ENCODE measurements at regions not wholly inside any gene's neighbourhood (a gene's known extent, or its start where the extent isn't known, plus 50 kb on each side); places are given as distances from the start of the nearest gene placed in this dataset.
"Not testable (repeated sequence)": the region's sequence is repeated elsewhere in the genome, so short reads cannot be mapped to it uniquely, and the experiment has no call there.

DNA sequence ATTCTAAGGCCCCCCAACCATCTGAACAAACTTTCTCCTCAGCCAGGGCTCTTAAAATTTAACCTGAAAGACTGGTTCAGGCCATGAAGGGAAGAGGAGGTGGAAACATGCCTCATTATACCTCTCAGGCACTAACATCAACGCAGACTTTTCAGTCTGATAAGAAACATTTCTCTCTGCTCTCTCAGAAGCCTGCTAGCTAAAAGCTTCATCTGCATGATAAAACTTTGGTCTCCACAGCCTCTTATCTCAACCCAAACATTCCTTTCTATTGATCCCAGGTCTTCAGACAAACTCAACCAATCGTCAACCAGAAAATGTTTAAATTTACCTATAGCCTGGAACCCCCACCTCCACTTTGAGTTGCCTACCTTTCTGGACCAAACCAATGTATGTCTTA, 312.6 kb upstream of the MCTP2 start:
- H3K27ac ChIP-seq (ENCODE audit: low read depth, low read length); H3K4me1 ChIP-seq (replicated peaks in 1 of 4; ENCODE audit: control insufficient read depth in 3 of 4, insufficient read depth in 4 of 4, low read length in 3 of 4); H3K56ac ChIP-seq (replicated peaks; ENCODE audit: insufficient read length, low read depth, low read length); H3K9me3 ChIP-seq (ENCODE audit: insufficient read depth in 2 of 2, low read depth in 1 of 2, low read length in 1 of 2); H3K4ac ChIP-seq (replicated peaks; ENCODE audit: insufficient read length, low read depth, low read length); H3K4me3 ChIP-seq (ENCODE audit: extremely low read depth in 1 of 4, insufficient read depth in 2 of 4, low read depth in 3 of 4, low read length in 4 of 4); H2BK120ac ChIP-seq (replicated peaks; ENCODE audit: low read depth, low read length); H4K8ac ChIP-seq (ENCODE audit: extremely low read depth, insufficient read depth, low read length); H3K18ac ChIP-seq (ENCODE audit: extremely low read depth, low read length); H3K23ac ChIP-seq (ENCODE audit: insufficient read length); H4K20me1 ChIP-seq (replicated peaks in 1 of 2; ENCODE audit: control insufficient read depth in 1 of 2, insufficient read depth in 2 of 2, low read length in 2 of 2); H3K79me2 ChIP-seq (ENCODE audit: control insufficient read depth in 1 of 2, insufficient read depth in 2 of 2, low read length in 2 of 2); H2BK12ac ChIP-seq (ENCODE audit: low read depth, low read length); H3K27me3 ChIP-seq (replicated peaks in 1 of 4; ENCODE audit: control insufficient read depth in 3 of 4, extremely low read depth in 1 of 4, insufficient read depth in 3 of 4, low read length in 3 of 4); H3K9ac ChIP-seq (replicated peaks in 1 of 4; ENCODE audit: extremely low read depth in 1 of 4, low read depth in 3 of 4, low read length in 3 of 4); DNase-seq (ENCODE audit: low read depth in 1 of 2, low spot score in 2 of 2); H2BK15ac ChIP-seq (ENCODE audit: low read length); H3K79me1 ChIP-seq (ENCODE audit: low read depth, low read length); H2BK5ac ChIP-seq (ENCODE audit: low read depth, low read length); H3K14ac ChIP-seq (ENCODE audit: insufficient read length); H2AK5ac ChIP-seq (ENCODE audit: low read depth, low read length); POLR2A ChIA-PET (ENCODE audit: partially characterized antibody); H2BK20ac ChIP-seq (ENCODE audit: low read length); H3K23me2 ChIP-seq (ENCODE audit: low read depth, low read length); H3K36me3 ChIP-seq (ENCODE audit: control insufficient read depth in 2 of 4, insufficient read depth in 4 of 4, low read length in 3 of 4): not testable (repeated sequence)
- FAIRE-seq, result peak; percentile 60
- 26% methylated on average over 2 of the region's 2 CpGs; no CpG with 5 or more reads in 1 of the 2 experiments for WGBS, 2 experiments (ENCODE audit: extremely low coverage in 1 of 2, insufficient coverage in 1 of 2, insufficient read length in 1 of 2, insufficient replicate concordance in 2 of 2, low coverage in 1 of 2, low lambda C conversion rate in 2 of 2, missing lambda C conversion rate in 1 of 2)
- H3K4me2 ChIP-seq (ENCODE audit: insufficient read depth in 1 of 2, low read depth in 2 of 2, low read length in 2 of 2), result peak overlapping the region; percentile 45 to 50; a peak in 3 of 4 replicates
- H4K5ac ChIP-seq (ENCODE audit: insufficient read length, low read depth, low read length), result peak overlapping the region; percentile 68
- CTCF ChIA-PET (ENCODE audit: partially characterized antibody), result interaction anchor here (0.8 to 1.2 kb wide), 3 partner anchors 10 to 78 kb away, joined by 4 to 5 read pairs (median 4); no protein-coding TSS in a partner anchor
- 0 out of 2 replicates have a peak overlapping the region, but pooled peaks have one; percentile 37 for H2AFZ ChIP-seq (ENCODE audit: low read length)
- TF ChIP-seq POU5F1 (IDR thresholded peaks at IDR 0.05; ENCODE audit: low read depth, low read length), result peak; percentile 58; the same call in 1 of the 2 replicates
- peak overlapping the region; percentile 80 for H4K91ac ChIP-seq (replicated peaks; ENCODE audit: insufficient read length, low read length)

All from H1 (cell line).